HCT116 (cell line): ENCODE measurements at regions not wholly inside any gene's neighbourhood (a gene's known extent, or its start where the extent isn't known, plus 50 kb on each side); places are given as distances from the start of the nearest gene placed in this dataset.

Source experiments
- ATAC-seq: fragments of 200-7000 bp; cut with Tn5 transposase; 2 replicates; pipeline ENCODE4 v1.9.1; 2020; ENCODE audit warnings: mild to moderate bottlenecking, moderate library complexity
- BruUV-seq: library from RNA; stranded (reverse); fragments of 400-500 nt; replicated peaks from 2 replicates; lab custom pipeline; 2021; lab: Mats Ljungman, UMichigan
- CTCF ChIA-PET: fragments of 300-600 bp; sonication (Branson Sonifier 250); formaldehyde crosslinking; loops from one replicate; lab custom pipeline; 2021; ENCODE audit warnings: antibody characterized with exemption; lab: Charles Lee
- POLR2A ChIA-PET: fragments of 300-600, 350-600 bp; sonication (Branson Sonifier 250); formaldehyde crosslinking; loops from one replicate; lab custom pipeline; 2021; ENCODE audit warnings: antibody characterized with exemption; lab: Charles Lee
- RAD21 ChIA-PET, 2 experiments: fragments of 300-600 bp; sonication (Branson Sonifier 250); formaldehyde crosslinking; loops; one replicate each; lab custom pipeline; 2023; ENCODE audit warnings: low total read pairs in 2 of 2; ENCODE audit not compliant: uncharacterized antibody in 2 of 2, unreplicated experiment in 2 of 2, low non-redundant PET in 1 of 2; lab: Charles Lee
- DNase-seq: peaks from one replicate; pipeline ENCODE4 v3.0.0-alpha.2; 2010; ENCODE audit warnings: low read depth, low spot score
- H2AFZ ChIP-seq: fragments of 200-600 bp; shearing (Covaris generic), sonication (generic); 2 replicates; pipeline ENCODE4 v1.6.1; 2017; ENCODE audit warnings: low read depth, mixed run types, mixed read lengths, antibody characterized with exemption, low read length; ENCODE audit not compliant: poor library complexity, severe bottlenecking
- H3K27ac ChIP-seq: 2 replicates; pipeline ENCODE4 v1.5.1; 2012; ENCODE audit warnings: low read depth, low read length
- H3K27me3 ChIP-seq: fragments of 200-600 bp; sonication (generic); 2 replicates; pipeline ENCODE4 v1.6.1; 2016; ENCODE audit warnings: mixed run types, low read length, mixed read lengths; ENCODE audit not compliant: insufficient read depth
- H3K36me3 ChIP-seq, 2 experiments: fragments of 200-500 bp in 1 of 2; fragments of 200-600 bp in 1 of 2; sonication (Bioruptor generic) in 1 of 2; sonication (generic) in 1 of 2; 2 replicates each; pipeline versions ENCODE4 v1.5.1 to v1.6.1; 2014 to 2016; ENCODE audit warnings: low read length in 2 of 2, inconsistent platforms in 1 of 2, mixed read lengths in 1 of 2, mixed run types in 1 of 2; ENCODE audit not compliant: insufficient read depth in 2 of 2, control insufficient read depth in 1 of 2
- H3K4me1 ChIP-seq, 2 experiments: fragments of 200-600 bp in 1 of 2; sonication (generic) in 1 of 2; 2 replicates each; pipeline versions ENCODE4 v1.5.1 to v1.6.1; 2012 to 2017; ENCODE audit warnings: low read length in 2 of 2, inconsistent platforms in 1 of 2, mild to moderate bottlenecking in 1 of 2, mixed read lengths in 1 of 2, mixed run types in 1 of 2, moderate library complexity in 1 of 2; ENCODE audit not compliant: insufficient read depth in 2 of 2, control insufficient read depth in 1 of 2
- H3K4me2 ChIP-seq: fragments of 200-600 bp; sonication (generic); 2 replicates; pipeline ENCODE4 v1.6.1; 2017; ENCODE audit warnings: mixed run types, low read length, mixed read lengths
- H3K4me3 ChIP-seq, 2 experiments: fragments of 200-600 bp in 1 of 2; sonication (generic) in 1 of 2; replicated peaks in 1 of 2; 2 replicates each; pipeline ENCODE4 v1.5.1; 2011 to 2016; ENCODE audit warnings: low read length in 2 of 2, control low read depth in 1 of 2, low read depth in 1 of 2, mild to moderate bottlenecking in 1 of 2, mixed read lengths in 1 of 2, mixed run types in 1 of 2
- H3K79me2 ChIP-seq: fragments of 200-600 bp; sonication (generic); 2 replicates; pipeline ENCODE4 v1.6.1; 2017; ENCODE audit warnings: mild to moderate bottlenecking, mixed run types, low read length, moderate library complexity, mixed read lengths; ENCODE audit not compliant: insufficient read depth
- H3K9ac ChIP-seq: fragments of 200-600 bp; sonication (generic); 2 replicates; pipeline ENCODE4 v1.6.1; 2016; ENCODE audit warnings: low read length, mixed read lengths
- H3K9me2 ChIP-seq: fragments of 200-600 bp; sonication (generic), shearing (Covaris generic); 2 replicates; pipeline ENCODE4 v1.6.1; 2017; ENCODE audit warnings: mixed run types, mild to moderate bottlenecking, moderate library complexity; ENCODE audit not compliant: insufficient read depth
- H3K9me3 ChIP-seq, 2 experiments: fragments of 200-500 bp in 1 of 2; fragments of 200-600 bp in 1 of 2; sonication (Bioruptor generic) in 1 of 2; sonication (generic) in 1 of 2; 2 replicates each; pipeline ENCODE4 v1.6.1; 2014 to 2017; ENCODE audit warnings: low read length in 2 of 2, mixed read lengths in 2 of 2, inconsistent platforms in 1 of 2, low read depth in 1 of 2, mild to moderate bottlenecking in 1 of 2, mixed run types in 1 of 2, moderate library complexity in 1 of 2; ENCODE audit not compliant: control insufficient read depth in 1 of 2, insufficient read depth in 1 of 2
- H4K20me1 ChIP-seq: fragments of 200-600 bp; sonication (generic), shearing (Covaris generic); 2 replicates; pipeline ENCODE4 v1.6.1; 2017; ENCODE audit warnings: mixed run types, mild to moderate bottlenecking, moderate library complexity; ENCODE audit not compliant: insufficient read depth
- ATF3 ChIP-seq: IDR thresholded peaks from 2 replicates; pipeline ENCODE4 v1.6.1; 2012
- CBX3 ChIP-seq: IDR thresholded peaks from 2 replicates; pipeline ENCODE4 v1.6.1; 2012; ENCODE audit warnings: low read depth
- CEBPB ChIP-seq: IDR thresholded peaks from 2 replicates; pipeline ENCODE4 v1.6.1; 2012; ENCODE audit warnings: low read depth
- CTCF ChIP-seq, 3 experiments: fragments of 200-600 bp in 1 of 3; sonication (generic) in 1 of 3; IDR thresholded peaks in 2 of 3; conservative IDR thresholded peaks in 1 of 3; 2 replicates each; pipeline ENCODE4 v1.5.1; 2012 to 2017; ENCODE audit warnings: low read depth in 2 of 3, low read length in 2 of 3, antibody characterized with exemption in 1 of 3, borderline replicate concordance in 1 of 3, control low read depth in 1 of 3, mild to moderate bottlenecking in 1 of 3, mixed read lengths in 1 of 3, mixed run types in 1 of 3, moderate library complexity in 1 of 3; ENCODE audit not compliant: insufficient read depth in 1 of 3
- EGR1 ChIP-seq: IDR thresholded peaks from 2 replicates; pipeline ENCODE4 v1.6.1; 2012; ENCODE audit warnings: low read depth
- ELF1 ChIP-seq: IDR thresholded peaks from 2 replicates; pipeline ENCODE4 v1.6.1; 2012; ENCODE audit warnings: low read depth, borderline replicate concordance
- EZH2 ChIP-seq: fragments of 200-600 bp; sonication (generic); IDR thresholded peaks from 2 replicates; pipeline ENCODE4 v1.6.1; 2017; ENCODE audit warnings: antibody characterized with exemption, mixed run types
- EZH2phosphoT487 ChIP-seq: fragments of 200-600 bp; IDR thresholded peaks from 2 replicates; pipeline ENCODE4 v1.6.1; 2018; ENCODE audit warnings: antibody characterized with exemption, borderline replicate concordance
- MAX ChIP-seq: IDR thresholded peaks from 2 replicates; pipeline ENCODE4 v1.6.1; 2012
- POLR2AphosphoS5 ChIP-seq: IDR thresholded peaks from 2 replicates; pipeline ENCODE4 v1.6.1; 2011; ENCODE audit warnings: mild to moderate bottlenecking, low read depth, low read length, moderate library complexity
- RAD21 ChIP-seq: IDR thresholded peaks from 2 replicates; pipeline ENCODE4 v1.6.1; 2012; ENCODE audit warnings: low read depth, mild to moderate bottlenecking
- REST ChIP-seq: IDR thresholded peaks from 2 replicates; pipeline ENCODE4 v1.6.1; 2012; ENCODE audit warnings: low read depth
- SIN3A ChIP-seq: IDR thresholded peaks from 2 replicates; pipeline ENCODE4 v1.6.1; 2012; ENCODE audit warnings: low read depth
- SP1 ChIP-seq: IDR thresholded peaks from 2 replicates; pipeline ENCODE4 v1.6.1; 2012; ENCODE audit warnings: low read depth
- SRF ChIP-seq: IDR thresholded peaks from 2 replicates; pipeline ENCODE4 v1.6.1; 2012; ENCODE audit warnings: low read depth
- YY1 ChIP-seq: IDR thresholded peaks from 2 replicates; pipeline ENCODE4 v1.6.1; 2011; ENCODE audit warnings: low read length, low read depth, moderate library complexity, mild to moderate bottlenecking; ENCODE audit not compliant: insufficient replicate concordance; ENCODE audit errors: extremely low read depth
- ZFX ChIP-seq: fragments of 450-650 bp; IDR thresholded peaks from 2 replicates; pipeline ENCODE4 v1.6.1; 2017
- ZNF274 ChIP-seq: fragments of 200-500 bp; sonication (Bioruptor generic); IDR thresholded peaks from 2 replicates; pipeline ENCODE4 v1.6.1; 2014; ENCODE audit warnings: mild to moderate bottlenecking, low read depth, low read length, inconsistent platforms
- intact Hi-C: fragments of 100-400 bp; cut with micrococcal nuclease; formaldehyde crosslinking; loops from 2 replicates; pipeline ENCODE4 v1.10.0; 2022

GRCh38 chr2:51971136-51971535 lies 939.2 kb upstream of the NRXN1 start:
- no TSS peak for BruUV-seq
- intact Hi-C loops, result no loop called here
- CTCF ChIA-PET, result no interaction called here
- DNase-seq, result no peak
- H3K4me1 ChIP-seq, result no peaks in the 10 kb centered on the region
- no peaks in the 10 kb centered on the region for H3K36me3 ChIP-seq
- no peak overlapping the region for H3K27ac ChIP-seq
- no peak overlapping the region for H3K4me2 ChIP-seq
- no peak overlapping the region for H3K4me3 ChIP-seq
- H4K20me1 ChIP-seq, result no peaks in the 10 kb centered on the region
- no peak overlapping the region for H2AFZ ChIP-seq
- H3K27me3 ChIP-seq, result no peaks in the 10 kb centered on the region
- POLR2A ChIA-PET, result no interaction called here
- RAD21 ChIA-PET, result no interaction called here
- H3K9ac ChIP-seq, result no peak overlapping the region
- H3K79me2 ChIP-seq, result no peaks in the 10 kb centered on the region
- no peaks in the 10 kb centered on the region for H3K9me2 ChIP-seq
- ATAC-seq, result no peak
- no peaks in the 10 kb centered on the region for H3K9me3 ChIP-seq
- TF ChIP-seq EGR1 (no peak), SIN3A (no peak), ATF3 (no peak), MAX (no peak), CTCF (IDR thresholded peaks at IDR 0.05 in 2 of 3, conservative IDR thresholded peaks at IDR 0.05 in 1 of 3; ENCODE audit: borderline replicate concordance in 1 of 3, insufficient read depth in 1 of 3, low read depth in 2 of 3, low read length in 2 of 3) (no peak), ELF1 (no peak), ZNF274 (no peak), SP1 (no peak), CBX3 (no peak), POLR2AphosphoS5 (no peak), EZH2phosphoT487 (no peak), SRF (no peak), CEBPB (no peak), REST (no peak), RAD21 (no peak), EZH2 (no peak), ZFX (no peak), YY1 (no peak)
- TF ChIP-seq, all 23 proteins: peak for 0
